Gastroesophageal sphincter (tissue), 4 donors: ENCODE measurements at regions not wholly inside any gene's neighbourhood (a gene's known extent, or its start where the extent isn't known, plus 50 kb on each side); places are given as distances from the start of the nearest gene placed in this dataset.

Experiments
- ATAC-seq: fragments of 150-250 bp; one replicate; pipeline ENCODE4 v1.9.1; 2016; ENCODE audit warnings: mild to moderate bottlenecking, moderate library complexity
- H3K27ac ChIP-seq, 4 donors: fragments of 200-600 bp; sonication (generic) in 3 of 4; 1 replicate in 3 of 4; 2 replicates in 1 of 4; pipeline ENCODE4 v1.5.1; 2016 to 2019
- H3K27me3 ChIP-seq: fragments of 200-600 bp; sonication (generic); one replicate; pipeline ENCODE4 v1.5.1; 2019
- H3K36me3 ChIP-seq, 2 donors: fragments of 200-600 bp; sonication (generic); one replicate each; pipeline ENCODE4 v1.5.1; 2019; ENCODE audit warnings: control low read depth in 1 of 2
- H3K4me1 ChIP-seq, 3 donors: fragments of 200-600 bp; sonication (generic); 1 replicate in 2 of 3; 2 replicates in 1 of 3; pipeline ENCODE4 v1.5.1; 2016 to 2019; ENCODE audit warnings: control low read depth in 2 of 3
- H3K4me3 ChIP-seq, 2 donors: fragments of 200-600 bp; sonication (generic); one replicate each; pipeline ENCODE4 v1.5.1; 2019; ENCODE audit warnings: mild to moderate bottlenecking in 1 of 2, moderate library complexity in 1 of 2
- H3K9me3 ChIP-seq, 3 donors: fragments of 200-600 bp; sonication (generic); one replicate each; pipeline ENCODE4 v1.5.1; 2017 to 2019; ENCODE audit warnings: control low read depth in 2 of 3
- EP300 ChIP-seq: sonication (generic); formaldehyde crosslinking; IDR thresholded peaks from one replicate; pipeline ENCODE4 v1.6.1; 2017; ENCODE audit warnings: antibody characterized with exemption, mild to moderate bottlenecking
- POLR2A ChIP-seq, 2 donors: fragments of 450-650 bp; IDR thresholded peaks; one replicate each; pipeline ENCODE4 v1.6.1; 2017; ENCODE audit warnings: antibody characterized with exemption in 2 of 2, mild to moderate bottlenecking in 2 of 2, moderate library complexity in 1 of 2
- POLR2AphosphoS5 ChIP-seq: sonication (generic); formaldehyde crosslinking; IDR thresholded peaks from one replicate; pipeline ENCODE4 v1.6.1; 2017; ENCODE audit warnings: antibody characterized with exemption
- WGBS, 2 donors: methylation state at CpG; one replicate each; pipeline ENCODE4 v1.1.5; 2018; ENCODE audit warnings: low coverage in 1 of 2; 5-methylcytosine and 5-hydroxymethylcytosine counted together
- TF ChIP-seq, protein P1 (sequence below), 4 experiments: fragments of 200-600 bp in 2 of 4; fragments of 450-650 bp in 2 of 4; sonication (generic) in 1 of 4; IDR thresholded peaks; one replicate each; pipeline ENCODE4 v1.5.1; 2017 to 2019; ENCODE audit warnings: antibody characterized with exemption in 4 of 4, mild to moderate bottlenecking in 2 of 4, moderate library complexity in 2 of 4

DNA sequence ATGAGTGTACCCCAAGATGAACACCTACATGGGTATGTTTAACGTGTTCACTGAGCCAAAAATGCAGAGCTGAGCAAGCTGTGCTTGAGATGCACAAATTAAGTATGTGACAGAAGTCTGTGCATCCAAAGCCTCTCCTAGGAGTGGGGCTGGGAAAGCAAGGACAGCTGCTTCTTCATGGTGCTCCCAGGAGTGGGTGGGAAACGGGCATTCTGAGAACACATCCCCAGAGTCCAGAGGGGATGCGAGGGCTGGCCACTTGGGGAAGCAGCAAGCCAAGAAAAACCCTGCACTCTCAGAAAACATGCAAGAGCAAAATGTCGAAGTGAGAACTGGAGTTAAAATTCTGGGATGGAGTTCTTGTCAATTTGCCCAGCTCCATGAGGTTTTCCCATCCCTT is 414.3 kb downstream of the BCAT1 start:
- no peaks in the 10 kb centered on the region for H3K27me3 ChIP-seq
- peak overlapping the region in 3 of 4 donors; percentile 17 to 38 (median 28) for H3K27ac ChIP-seq
- H3K9me3 ChIP-seq, result no peaks in the 10 kb centered on the region
- no peak for ATAC-seq
- peaks cover 0 to 14% (median 0%) of the 10 kb centered on the region in 3 donors for H3K4me1 ChIP-seq
- TF ChIP-seq EP300 (no peak), POLR2AphosphoS5 (no peak), POLR2A (IDR thresholded peaks at IDR 0.05) (no peak)
- TF ChIP-seq, protein P1, sequence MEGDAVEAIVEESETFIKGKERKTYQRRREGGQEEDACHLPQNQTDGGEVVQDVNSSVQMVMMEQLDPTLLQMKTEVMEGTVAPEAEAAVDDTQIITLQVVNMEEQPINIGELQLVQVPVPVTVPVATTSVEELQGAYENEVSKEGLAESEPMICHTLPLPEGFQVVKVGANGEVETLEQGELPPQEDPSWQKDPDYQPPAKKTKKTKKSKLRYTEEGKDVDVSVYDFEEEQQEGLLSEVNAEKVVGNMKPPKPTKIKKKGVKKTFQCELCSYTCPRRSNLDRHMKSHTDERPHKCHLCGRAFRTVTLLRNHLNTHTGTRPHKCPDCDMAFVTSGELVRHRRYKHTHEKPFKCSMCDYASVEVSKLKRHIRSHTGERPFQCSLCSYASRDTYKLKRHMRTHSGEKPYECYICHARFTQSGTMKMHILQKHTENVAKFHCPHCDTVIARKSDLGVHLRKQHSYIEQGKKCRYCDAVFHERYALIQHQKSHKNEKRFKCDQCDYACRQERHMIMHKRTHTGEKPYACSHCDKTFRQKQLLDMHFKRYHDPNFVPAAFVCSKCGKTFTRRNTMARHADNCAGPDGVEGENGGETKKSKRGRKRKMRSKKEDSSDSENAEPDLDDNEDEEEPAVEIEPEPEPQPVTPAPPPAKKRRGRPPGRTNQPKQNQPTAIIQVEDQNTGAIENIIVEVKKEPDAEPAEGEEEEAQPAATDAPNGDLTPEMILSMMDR (IDR thresholded peaks at IDR 0.05), result no peak
- H3K4me3 ChIP-seq, result no peak overlapping the region
- WGBS, 2 donors, result 46 to 49% methylated on average over 2 to 4 of the region's 4 CpGs
- no peaks in the 10 kb centered on the region for H3K36me3 ChIP-seq

DNA sequence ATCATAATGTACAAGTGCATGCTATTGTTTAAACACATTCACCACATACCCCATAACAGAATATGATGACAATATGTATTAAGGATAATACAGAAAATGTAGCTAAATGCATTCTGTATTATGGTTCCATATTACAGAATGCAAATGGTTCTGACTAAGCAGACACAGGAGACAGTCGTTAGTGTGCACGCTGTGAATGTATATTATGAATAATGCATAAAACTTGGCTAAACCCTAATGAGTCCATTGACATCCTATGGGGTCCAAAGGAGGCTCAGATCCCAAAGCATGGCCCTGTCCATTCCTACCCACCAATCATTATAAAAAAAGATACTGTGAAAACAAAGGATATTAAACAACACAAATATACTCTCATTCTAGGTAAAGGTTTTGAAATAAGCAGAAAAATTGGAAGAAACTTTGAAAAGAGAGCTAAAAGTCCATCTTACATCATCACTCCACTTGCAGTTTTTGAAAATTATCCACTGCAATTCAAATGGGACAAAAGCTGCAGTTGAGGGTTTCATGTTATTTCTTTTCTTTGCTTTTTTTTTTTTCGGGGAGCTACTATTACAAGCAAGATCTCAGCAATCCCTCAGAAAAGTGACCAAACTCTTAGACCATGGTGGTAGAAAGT is 415.1 kb downstream of the BCAT1 start:
- no peak for ATAC-seq
- WGBS, 2 donors, result 81 to 90% methylated on average over 3 of the region's 3 CpGs
- Histone ChIP-seq H3K27me3 (no peaks in the 10 kb centered on the region), H3K27ac (no peak overlapping the region), H3K4me1 (peaks cover 0 to 14% (median 0%) of the 10 kb centered on the region in 3 donors), H3K36me3 (no peaks in the 10 kb centered on the region), H3K4me3 (no peak overlapping the region), H3K9me3 (no peaks in the 10 kb centered on the region)
- no peak for TF ChIP-seq EP300
- no peak for TF ChIP-seq POLR2A (IDR thresholded peaks at IDR 0.05)
- TF ChIP-seq POLR2AphosphoS5, result no peak
- TF ChIP-seq, protein P1 (IDR thresholded peaks at IDR 0.05), result no peak

DNA sequence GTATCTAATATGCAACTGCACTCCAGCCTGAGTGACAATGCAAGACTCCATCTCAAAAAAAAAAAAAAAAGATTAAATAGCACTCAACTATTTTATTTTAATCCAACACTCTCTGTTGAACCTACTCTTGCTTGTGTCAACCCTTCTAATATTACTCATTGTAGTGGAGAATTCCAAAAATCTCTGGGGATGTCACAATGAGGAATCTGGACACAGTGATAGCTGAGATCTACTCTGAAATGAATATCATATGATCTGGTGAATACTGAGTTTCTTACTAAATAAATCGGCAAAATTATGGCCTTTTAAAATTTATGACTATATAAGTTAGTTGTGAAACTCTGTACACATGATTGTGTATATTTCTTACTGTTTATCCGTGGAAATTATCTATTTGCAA is 418.2 kb downstream of the BCAT1 start:
- Histone ChIP-seq H3K4me1 (peaks cover 0 to 14% (median 0%) of the 10 kb centered on the region in 3 donors), H3K27me3 (no peaks in the 10 kb centered on the region), H3K27ac (no peak overlapping the region), H3K4me3 (no peak overlapping the region), H3K9me3 (no peaks in the 10 kb centered on the region), H3K36me3 (no peaks in the 10 kb centered on the region)
- ATAC-seq, result peak; percentile 72
- whole genome bisulfite sequencing, 2 donors, result 65 to 94% methylated on average over 2 of the region's 2 CpGs
- TF ChIP-seq EP300, result no peak
- TF ChIP-seq, protein P1 (IDR thresholded peaks at IDR 0.05), result no peak
- TF ChIP-seq POLR2AphosphoS5, result no peak
- no peak for TF ChIP-seq POLR2A (IDR thresholded peaks at IDR 0.05)

DNA sequence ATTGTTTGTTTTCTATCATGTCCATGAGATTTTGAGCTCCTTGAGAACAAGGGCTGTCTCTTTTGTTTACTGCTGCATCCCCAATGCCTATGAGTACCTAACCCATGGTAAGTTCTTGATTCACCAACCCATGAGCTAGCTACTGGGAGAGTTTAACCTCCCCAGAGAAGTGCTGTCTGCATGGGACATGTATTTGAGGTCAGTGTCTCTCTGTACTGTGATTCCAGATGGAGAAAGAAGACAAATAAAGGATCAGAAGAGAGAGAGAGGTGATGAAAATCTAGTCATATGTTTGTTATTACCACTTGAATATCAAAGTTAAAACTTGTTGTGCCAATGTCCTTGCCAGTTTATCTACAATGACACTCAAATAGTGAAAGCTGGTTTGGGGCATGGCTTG is 421.8 kb downstream of the BCAT1 start:
- ATAC-seq, result no peak
- no peaks in the 10 kb centered on the region for H3K27me3 ChIP-seq
- no peaks in the 10 kb centered on the region for H3K4me1 ChIP-seq
- no peaks in the 10 kb centered on the region for H3K36me3 ChIP-seq
- H3K4me3 ChIP-seq, result no peak overlapping the region
- peaks cover 0 to 14% (median 0%) of the 10 kb centered on the region in 3 donors for H3K9me3 ChIP-seq
- TF ChIP-seq, protein P1 (IDR thresholded peaks at IDR 0.05), result no peak
- TF ChIP-seq EP300 (no peak), POLR2AphosphoS5 (no peak), POLR2A (IDR thresholded peaks at IDR 0.05) (no peak)
- H3K27ac ChIP-seq, result no peak overlapping the region

DNA sequence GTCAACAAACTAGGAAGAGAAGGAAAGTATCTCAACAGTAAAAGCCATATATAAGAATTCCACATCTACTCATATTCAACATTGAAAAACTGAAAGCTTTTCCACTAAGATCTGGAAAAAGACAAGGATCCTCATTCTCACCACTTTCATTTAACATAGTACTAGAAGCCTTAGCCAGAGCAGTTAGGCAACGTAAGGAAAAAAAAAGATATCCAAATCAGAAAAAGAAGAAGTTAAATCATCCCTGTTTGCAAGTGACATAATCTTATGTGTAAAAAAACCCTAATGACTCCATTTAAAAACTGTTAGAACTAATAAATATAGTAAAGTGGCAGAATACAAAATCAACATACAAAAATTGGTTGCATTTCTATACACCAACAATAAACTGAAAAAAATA is 426.2 kb downstream of the BCAT1 start:
- Histone ChIP-seq H3K36me3 (no peaks in the 10 kb centered on the region), H3K4me1 (no peaks in the 10 kb centered on the region), H3K27me3 (no peaks in the 10 kb centered on the region), H3K27ac (no peak overlapping the region), H3K4me3 (no peak overlapping the region), H3K9me3 (peaks cover 0 to 41% (median 0%) of the 10 kb centered on the region in 3 donors)
- 83 to 100% methylated on average over 1 of the region's 1 CpG for WGBS, 2 donors
- no peak for ATAC-seq
- TF ChIP-seq, protein P1 (IDR thresholded peaks at IDR 0.05), result no peak
- TF ChIP-seq POLR2AphosphoS5 (no peak), POLR2A (IDR thresholded peaks at IDR 0.05) (no peak), EP300 (no peak)
